GM21360 (cell line): ENCODE measurements at regions not wholly inside any gene's neighbourhood (a gene's known extent, or its start where the extent isn't known, plus 50 kb on each side); places are given as distances from the start of the nearest gene placed in this dataset.

Experiments used
- ATAC-seq: cut with Tn5 transposase; IDR thresholded peaks from one replicate; pipeline ENCODE4 v1.9.1; 2021; ENCODE audit warnings: mild to moderate bottlenecking, moderate library complexity; ENCODE audit not compliant: unreplicated experiment

GRCh38 chr7:25391961-25392587 lies 163.8 kb upstream of the NPVF start:
- no peak for ATAC-seq

GRCh38 chr7:25392588-25393338 lies 164.5 kb upstream of the NPVF start:
- no peak for ATAC-seq

GRCh38 chr7:25395976-25396375 lies 167.7 kb upstream of the NPVF start:
- ATAC-seq, result no peak

GRCh38 chr7:25396668-25397067 lies 168.4 kb upstream of the NPVF start:
- ATAC-seq, result no peak

- no peak for ATAC-seq
Observed at GRCh38 chr7:25398418-25398817, 170.1 kb upstream of the NPVF start.

- no peak for ATAC-seq
Observed at GRCh38 chr7:25399000-25399750, 170.9 kb upstream of the NPVF start.

- ATAC-seq, result no peak
Observed at GRCh38 chr7:25402532-25402931, 174.2 kb upstream of the NPVF start.

GRCh38 chr7:25405736-25406135 lies 177.4 kb upstream of the NPVF start:
- ATAC-seq, result no peak

GRCh38 chr7:25407053-25407452 lies 178.8 kb upstream of the NPVF start:
- no peak for ATAC-seq

- no peak for ATAC-seq
Observed at GRCh38 chr7:25408012-25408687, 179.9 kb upstream of the NPVF start.

- ATAC-seq, result no peak
Observed at GRCh38 chr7:25408876-25409275, 180.6 kb upstream of the NPVF start.

- no peak for ATAC-seq
Observed at GRCh38 chr7:25409897-25410636, 181.8 kb upstream of the NPVF start.

- no peak for ATAC-seq
Observed at GRCh38 chr7:25420771-25421170, 192.5 kb upstream of the NPVF start.

- ATAC-seq, result no peak
Observed at GRCh38 chr7:25424113-25424512, 195.8 kb upstream of the NPVF start.

- no peak for ATAC-seq
Observed at GRCh38 chr7:25424855-25425254, 196.6 kb upstream of the NPVF start.

- no peak for ATAC-seq
Observed at GRCh38 chr7:25427721-25428120, 199.4 kb upstream of the NPVF start.

- no peak for ATAC-seq
Observed at GRCh38 chr7:25429731-25430130, 201.4 kb upstream of the NPVF start.

- ATAC-seq, result no peak
Observed at GRCh38 chr7:25430200-25430931, 202.1 kb upstream of the NPVF start.

- ATAC-seq, result no peak
Observed at GRCh38 chr7:25431956-25432450, 203.7 kb upstream of the NPVF start.

GRCh38 chr7:25432807-25433206 lies 204.5 kb upstream of the NPVF start:
- ATAC-seq, result no peak
